Stomach (tissue), 8 donors: ENCODE measurements at regions not wholly inside any gene's neighbourhood (a gene's known extent, or its start where the extent isn't known, plus 50 kb on each side); places are given as distances from the start of the nearest gene placed in this dataset.

Experiments used
- DNase-seq, 2 donors: peaks; one replicate each; pipeline versions ENCODE4 v3.0.0 to v3.0.0-alpha.2; 2013 to 2019
- H3K27ac ChIP-seq, 5 donors: fragments of 200-600 bp in 4 of 5; sonication (generic) in 4 of 5; one replicate each; pipeline ENCODE4 v1.5.1; 2013 to 2019; ENCODE audit warnings: mild to moderate bottlenecking in 1 of 5, moderate library complexity in 1 of 5
- H3K27me3 ChIP-seq, 3 donors: fragments of 200-600 bp; sonication (generic); one replicate each; pipeline ENCODE4 v1.5.1; 2017 to 2019; ENCODE audit warnings: mixed run types in 1 of 3
- H3K36me3 ChIP-seq, 4 donors: fragments of 200-600 bp; sonication (generic); 1 replicate in 3 of 4; 2 replicates in 1 of 4; pipeline ENCODE4 v1.5.1; 2016 to 2019
- H3K4me1 ChIP-seq, 4 donors: fragments of 200-600 bp; sonication (generic); one replicate each; pipeline ENCODE4 v1.5.1; 2016 to 2019
- H3K4me3 ChIP-seq, 4 donors: fragments of 200-600 bp; sonication (generic) in 3 of 4; one replicate each; pipeline ENCODE4 v1.5.1; 2016 to 2019; ENCODE audit warnings: mild to moderate bottlenecking in 1 of 4
- H3K9me3 ChIP-seq, 4 donors: fragments of 200-600 bp; sonication (generic); one replicate each; pipeline ENCODE4 v1.5.1; 2016 to 2019
- CTCF ChIP-seq, 7 experiments: fragments of 450-650 bp in 4 of 7; fragments of 200-600 bp in 3 of 7; sonication (generic) in 3 of 7; IDR thresholded peaks; one replicate each; pipeline ENCODE4 v1.5.1; 2016 to 2019; ENCODE audit warnings: antibody characterized with exemption in 7 of 7, control low read depth in 2 of 7, mild to moderate bottlenecking in 1 of 7
- EP300 ChIP-seq: sonication (generic); formaldehyde crosslinking; IDR thresholded peaks from one replicate; pipeline ENCODE4 v1.6.1; 2017; ENCODE audit warnings: antibody characterized with exemption
- POLR2A ChIP-seq, 4 donors: fragments of 450-650 bp; IDR thresholded peaks; one replicate each; pipeline ENCODE4 v1.6.1; 2016; ENCODE audit warnings: antibody characterized with exemption in 4 of 4, control low read depth in 2 of 4, mild to moderate bottlenecking in 1 of 4, moderate library complexity in 1 of 4
- POLR2AphosphoS5 ChIP-seq, 3 donors: sonication (generic); formaldehyde crosslinking; IDR thresholded peaks; one replicate each; pipeline ENCODE4 v1.6.1; 2016; ENCODE audit warnings: antibody characterized with exemption in 3 of 3
- WGBS, 5 donors: extraction: QIAGEN DNeasy Blood & Tissue Kit in 3 of 5; methylation state at CpG; one replicate each; pipeline versions ENCODE4 v1.1.5 to v1.1.7; 2013 to 2018; 5-methylcytosine and 5-hydroxymethylcytosine counted together
- intact Hi-C: fragments of 100-400 bp; cut with DNase I; formaldehyde crosslinking; loops from one replicate; pipeline ENCODE4 v1.15.1; 2023; ENCODE audit warnings: low total_unique reads
- donor health status: healthy with polysubstance abuse.
- donor health status: Bipolar disorder and iron deficiency.
- donor health status: healthy.

GRCh38 chr18:42623935-42624334 is 491.6 kb downstream of the RIT2 start:
- H3K4me1 ChIP-seq, result no peaks in the 10 kb centered on the region
- 82 to 93% (median 90%) methylated on average over 4 of the region's 4 CpGs for WGBS, 5 donors
- no peak for DNase-seq
- H3K36me3 ChIP-seq, result no peaks in the 10 kb centered on the region
- intact Hi-C loops, result no loop called here
- H3K27ac ChIP-seq, result no peak overlapping the region
- TF ChIP-seq POLR2A (IDR thresholded peaks at IDR 0.05) (no peak), EP300 (no peak), CTCF (IDR thresholded peaks at IDR 0.05) (no peak), POLR2AphosphoS5 (IDR thresholded peaks at IDR 0.05) (no peak)
- no peaks in the 10 kb centered on the region for H3K9me3 ChIP-seq
- H3K4me3 ChIP-seq, result no peak overlapping the region
- no peaks in the 10 kb centered on the region for H3K27me3 ChIP-seq

GRCh38 chr18:42632801-42633200 is 482.7 kb downstream of the RIT2 start:
- WGBS, 5 donors, result 30 to 58% (median 48%) methylated on average over 1 of the region's 1 CpG
- Histone ChIP-seq H3K9me3 (no peaks in the 10 kb centered on the region), H3K36me3 (no peaks in the 10 kb centered on the region), H3K27me3 (no peaks in the 10 kb centered on the region), H3K4me3 (no peak overlapping the region), H3K27ac (no peak overlapping the region), H3K4me1 (peaks cover 0 to 3% (median 0%) of the 10 kb centered on the region in 4 donors)
- no peak for TF ChIP-seq EP300
- TF ChIP-seq CTCF (IDR thresholded peaks at IDR 0.05), result no peak
- TF ChIP-seq POLR2AphosphoS5 (IDR thresholded peaks at IDR 0.05), result no peak
- no peak for TF ChIP-seq POLR2A (IDR thresholded peaks at IDR 0.05)
- intact Hi-C loops, result no loop called here
- DNase-seq, result no peak

GRCh38 chr18:42635378-42636048 is 480.0 kb downstream of the RIT2 start:
- DNase-seq, result no peak
- intact Hi-C loops, result no loop called here
- Histone ChIP-seq H3K4me3 (no peak overlapping the region), H3K36me3 (no peaks in the 10 kb centered on the region), H3K4me1 (peaks cover 0 to 3% (median 0%) of the 10 kb centered on the region in 4 donors), H3K27me3 (no peaks in the 10 kb centered on the region), H3K27ac (no peak overlapping the region), H3K9me3 (no peaks in the 10 kb centered on the region)
- TF ChIP-seq EP300, result no peak
- no peak for TF ChIP-seq POLR2AphosphoS5 (IDR thresholded peaks at IDR 0.05)
- no peak for TF ChIP-seq CTCF (IDR thresholded peaks at IDR 0.05)
- TF ChIP-seq POLR2A (IDR thresholded peaks at IDR 0.05), result no peak
- WGBS, 5 donors, result 20 to 27% (median 23%) methylated on average over 3 of the region's 3 CpGs

GRCh38 chr18:42636309-42636708 is 479.2 kb downstream of the RIT2 start:
- Histone ChIP-seq H3K4me1 (peaks cover 0 to 3% (median 0%) of the 10 kb centered on the region in 4 donors), H3K27ac (no peak overlapping the region), H3K4me3 (no peak overlapping the region), H3K27me3 (no peaks in the 10 kb centered on the region), H3K9me3 (no peaks in the 10 kb centered on the region), H3K36me3 (no peaks in the 10 kb centered on the region)
- intact Hi-C loops, result no loop called here
- TF ChIP-seq CTCF (IDR thresholded peaks at IDR 0.05), result no peak
- no peak for TF ChIP-seq POLR2A (IDR thresholded peaks at IDR 0.05)
- no peak for TF ChIP-seq POLR2AphosphoS5 (IDR thresholded peaks at IDR 0.05)
- TF ChIP-seq EP300, result no peak
- WGBS, 5 donors, result 70 to 88% (median 87%) methylated on average over 2 of the region's 2 CpGs
- DNase-seq, result peak in 1 of 2 donors; percentile 13
